A673 (cell line): ENCODE measurements at regions not wholly inside any gene's neighbourhood (a gene's known extent, or its start where the extent isn't known, plus 50 kb on each side); places are given as distances from the start of the nearest gene placed in this dataset.

Source experiments
- EZH2 ChIP-seq: fragments of 200-600 bp; sonication (generic); IDR thresholded peaks from 2 replicates; pipeline ENCODE4 v1.6.1; 2017; ENCODE audit warnings: borderline replicate concordance, low read depth, mild to moderate bottlenecking, mixed read lengths, antibody characterized with exemption, low read length; ENCODE audit not compliant: poor library complexity, severe bottlenecking
- TF ChIP-seq, protein P1 (sequence below): fragments of 300-800, 200-600 bp; sonication (generic); conservative IDR thresholded peaks from 2 replicates; pipeline ENCODE4 v1.5.1; 2017; ENCODE audit warnings: low read depth, mild to moderate bottlenecking, antibody characterized with exemption, low read length, moderate library complexity, mixed read lengths

DNA sequence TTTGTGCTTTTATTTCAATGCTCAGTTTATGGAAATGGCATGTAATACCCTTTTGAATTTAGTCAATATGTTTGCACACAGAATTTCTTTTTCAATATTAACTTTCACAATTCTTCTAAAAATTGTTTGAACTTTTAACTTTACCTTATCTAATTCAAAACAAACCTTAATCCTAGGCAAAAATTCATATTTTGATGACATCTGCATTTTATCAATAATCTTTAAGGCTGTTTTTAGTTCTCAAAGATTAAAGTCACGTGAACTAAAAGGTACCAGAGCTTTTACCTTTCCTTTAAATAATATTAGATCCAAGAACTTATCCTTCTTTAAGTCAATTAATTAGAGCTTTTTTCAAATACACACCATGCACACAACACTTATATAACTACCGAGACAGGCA is 218.9 kb upstream of the NCAM2 start:
- TF ChIP-seq, protein P1, sequence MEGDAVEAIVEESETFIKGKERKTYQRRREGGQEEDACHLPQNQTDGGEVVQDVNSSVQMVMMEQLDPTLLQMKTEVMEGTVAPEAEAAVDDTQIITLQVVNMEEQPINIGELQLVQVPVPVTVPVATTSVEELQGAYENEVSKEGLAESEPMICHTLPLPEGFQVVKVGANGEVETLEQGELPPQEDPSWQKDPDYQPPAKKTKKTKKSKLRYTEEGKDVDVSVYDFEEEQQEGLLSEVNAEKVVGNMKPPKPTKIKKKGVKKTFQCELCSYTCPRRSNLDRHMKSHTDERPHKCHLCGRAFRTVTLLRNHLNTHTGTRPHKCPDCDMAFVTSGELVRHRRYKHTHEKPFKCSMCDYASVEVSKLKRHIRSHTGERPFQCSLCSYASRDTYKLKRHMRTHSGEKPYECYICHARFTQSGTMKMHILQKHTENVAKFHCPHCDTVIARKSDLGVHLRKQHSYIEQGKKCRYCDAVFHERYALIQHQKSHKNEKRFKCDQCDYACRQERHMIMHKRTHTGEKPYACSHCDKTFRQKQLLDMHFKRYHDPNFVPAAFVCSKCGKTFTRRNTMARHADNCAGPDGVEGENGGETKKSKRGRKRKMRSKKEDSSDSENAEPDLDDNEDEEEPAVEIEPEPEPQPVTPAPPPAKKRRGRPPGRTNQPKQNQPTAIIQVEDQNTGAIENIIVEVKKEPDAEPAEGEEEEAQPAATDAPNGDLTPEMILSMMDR, result no peak
- no peak for TF ChIP-seq EZH2
